Stimulated activated CD4-positive, alpha-beta T cell treated with anti-CD3 and anti-CD28 coated beads, TNF-alpha, amount 100 ng/mL, for 1 hour (primary cell): ENCODE measurements at regions not wholly inside any gene's neighbourhood (a gene's known extent, or its start where the extent isn't known, plus 50 kb on each side); places are given as distances from the start of the nearest gene placed in this dataset.

Experiments used
- DNase-seq, 3 donors: peaks; one replicate each; pipeline ENCODE4 v3.0.0-alpha.2; 2020; ENCODE audit warnings: low read depth in 3 of 3, low spot score in 1 of 3

DNA sequence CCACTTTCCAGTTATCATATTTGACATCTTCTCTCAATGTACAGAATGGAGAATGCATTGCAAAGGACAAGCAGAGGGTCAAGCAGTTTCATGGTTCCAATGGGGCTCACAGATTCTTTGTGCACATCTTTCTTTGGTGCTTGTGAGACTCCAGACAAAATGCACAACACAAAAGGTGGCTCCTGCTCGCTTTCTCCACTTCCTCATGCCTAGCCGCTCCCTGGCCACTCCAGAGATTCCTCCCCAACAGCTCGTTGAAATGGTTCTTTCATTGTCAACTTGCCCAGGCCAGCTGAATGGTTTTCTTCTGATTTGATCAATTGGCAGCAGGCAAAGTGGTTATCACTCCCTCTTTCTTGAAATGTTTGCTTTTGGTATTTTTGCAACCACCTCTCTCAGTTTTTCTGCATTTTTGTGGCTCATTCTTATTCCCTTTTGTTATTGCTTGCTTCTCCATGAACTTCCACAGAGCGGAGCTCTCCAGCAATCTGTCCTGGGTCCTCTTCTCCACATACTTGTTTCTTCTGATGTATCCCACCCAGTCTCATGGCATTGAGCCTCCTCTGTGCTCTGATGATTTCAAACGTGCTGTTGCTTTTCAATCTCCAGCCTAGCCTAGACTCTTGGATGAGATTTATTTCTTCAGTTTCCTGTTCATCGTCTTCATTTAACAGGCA is 507.8 kb upstream of the MKI67 start:
- no peak for DNase-seq

DNA sequence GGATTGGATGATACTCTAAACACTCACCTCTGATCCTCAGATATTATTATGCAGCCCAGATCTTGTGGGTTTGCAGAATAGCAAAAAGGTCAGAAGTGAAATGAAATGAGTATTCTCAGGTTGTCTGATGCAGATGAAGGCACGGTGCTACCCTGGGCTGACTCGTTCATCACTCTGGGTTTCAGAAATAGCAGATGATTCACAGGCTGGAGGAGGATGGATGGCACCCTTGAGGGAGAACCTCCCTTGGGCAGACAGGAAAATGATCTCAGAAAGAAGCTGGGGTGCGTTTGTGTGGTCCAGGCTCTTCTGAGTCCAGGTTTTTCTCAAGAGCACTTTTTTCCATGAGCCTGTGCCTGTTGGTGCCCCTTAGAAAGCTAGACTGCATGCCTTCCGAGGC is 515.8 kb upstream of the MKI67 start:
- DNase-seq, result no peak

GRCh38 chr10:128642502-128642901 is 516.3 kb upstream of the MKI67 start:
- no peak for DNase-seq

DNA sequence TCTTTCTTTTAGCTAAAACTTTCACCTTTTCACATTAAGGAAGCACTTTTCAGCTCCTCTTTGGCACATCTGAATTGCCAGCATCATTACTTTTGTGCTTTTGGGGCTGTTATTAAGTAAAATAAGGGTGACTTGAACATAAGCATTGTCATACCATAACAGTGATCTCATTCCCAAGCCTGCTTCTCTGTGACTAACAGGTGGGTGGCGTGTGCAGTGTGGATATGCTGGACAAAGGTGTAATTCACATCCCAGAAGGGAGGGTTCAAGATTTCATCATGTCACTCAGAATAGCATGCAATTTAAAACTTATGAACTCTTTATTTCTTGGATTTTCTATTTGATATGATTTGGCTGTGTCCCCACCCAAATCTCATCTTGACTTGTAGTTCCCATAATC is 517.4 kb upstream of the MKI67 start:
- no peak for DNase-seq

DNA sequence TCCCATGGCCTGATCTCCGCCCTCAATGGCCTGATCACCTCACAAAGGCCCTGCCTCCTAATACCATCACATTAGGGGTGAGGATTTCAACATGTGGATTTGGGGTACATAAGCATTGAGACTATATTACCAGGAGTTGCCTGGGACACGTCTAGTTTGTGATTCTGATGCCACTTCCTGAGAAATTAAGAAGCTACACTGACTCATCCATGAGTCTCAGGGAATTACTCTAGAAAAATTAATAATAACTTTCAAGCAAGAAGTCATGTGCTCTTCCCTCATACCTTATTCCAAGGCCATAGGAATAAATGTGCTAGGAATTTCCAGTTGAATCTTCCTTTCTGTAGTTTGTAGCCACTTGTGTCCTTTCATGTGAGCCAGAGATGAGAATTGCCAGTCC is 519.3 kb upstream of the MKI67 start:
- DNase-seq, result no peak

GRCh38 chr10:128646956-128647355 is 520.7 kb upstream of the MKI67 start:
- no peak for DNase-seq

- DNase-seq, result no peak
Measured at GRCh38 chr10:128657548-128657947, 531.3 kb upstream of the MKI67 start.

- no peak for DNase-seq
Measured at GRCh38 chr10:128660726-128661125, 534.5 kb upstream of the MKI67 start.

DNA sequence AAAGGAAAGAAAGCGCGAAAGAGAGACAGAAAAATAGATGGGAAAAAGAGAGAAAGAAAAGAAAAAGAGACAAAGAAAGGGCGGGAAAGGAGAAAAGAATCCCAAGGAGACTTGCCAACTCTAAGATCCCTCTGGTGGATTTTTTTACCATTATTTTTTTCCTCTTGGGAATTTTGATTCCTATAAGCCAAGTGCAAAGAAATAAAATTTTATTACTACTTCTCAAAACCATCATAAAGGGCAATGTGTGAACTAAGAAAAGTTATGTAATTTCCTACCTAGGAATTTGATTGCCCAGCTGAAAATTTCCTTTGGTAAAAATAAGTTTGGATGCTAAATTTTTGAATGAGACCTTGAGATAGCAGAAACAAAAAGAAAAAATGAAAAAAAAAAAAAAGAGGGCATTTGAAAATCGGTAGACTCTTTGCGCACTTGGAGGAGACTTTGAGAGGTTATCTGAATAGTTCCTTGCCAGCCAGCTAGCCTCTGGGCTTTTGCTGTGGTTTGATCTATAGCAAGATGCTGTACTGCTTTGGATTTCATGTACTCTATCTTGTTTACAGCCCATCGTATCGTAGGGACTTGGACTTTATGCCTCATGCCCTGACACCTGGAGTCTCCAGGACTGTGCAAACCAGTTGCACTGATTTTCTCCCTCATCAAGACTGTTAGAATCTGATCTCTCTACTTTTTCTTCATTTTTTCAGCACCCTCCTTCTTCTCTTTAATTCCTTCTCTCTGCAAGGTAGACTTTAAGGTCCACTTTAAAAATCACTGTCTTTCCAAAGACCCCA is 535.4 kb upstream of the MKI67 start:
- no peak for DNase-seq

- DNase-seq, result no peak
Measured at GRCh38 chr10:128662520-128662919, 536.3 kb upstream of the MKI67 start.

DNA sequence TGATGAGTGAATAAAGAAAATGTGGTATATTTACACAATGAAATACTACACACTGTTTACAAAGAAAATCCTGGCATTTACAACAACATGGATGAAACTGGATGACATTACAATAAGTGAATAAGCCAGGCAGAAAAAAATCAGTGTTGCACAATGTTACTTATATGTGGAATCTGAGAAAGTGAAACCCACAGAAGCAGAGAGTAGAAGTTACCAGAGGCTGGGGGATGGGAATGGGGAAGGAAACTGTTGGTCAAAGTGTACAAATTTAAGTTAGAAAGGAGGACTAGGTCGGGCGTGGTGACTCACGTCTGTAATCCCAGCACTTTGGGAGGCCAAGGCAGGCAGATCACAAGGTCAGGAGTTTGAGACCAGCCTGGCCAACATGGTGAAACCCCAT is 538.5 kb upstream of the MKI67 start:
- no peak for DNase-seq

GRCh38 chr10:128675405-128675804 is 549.2 kb upstream of the MKI67 start:
- no peak for DNase-seq

DNA sequence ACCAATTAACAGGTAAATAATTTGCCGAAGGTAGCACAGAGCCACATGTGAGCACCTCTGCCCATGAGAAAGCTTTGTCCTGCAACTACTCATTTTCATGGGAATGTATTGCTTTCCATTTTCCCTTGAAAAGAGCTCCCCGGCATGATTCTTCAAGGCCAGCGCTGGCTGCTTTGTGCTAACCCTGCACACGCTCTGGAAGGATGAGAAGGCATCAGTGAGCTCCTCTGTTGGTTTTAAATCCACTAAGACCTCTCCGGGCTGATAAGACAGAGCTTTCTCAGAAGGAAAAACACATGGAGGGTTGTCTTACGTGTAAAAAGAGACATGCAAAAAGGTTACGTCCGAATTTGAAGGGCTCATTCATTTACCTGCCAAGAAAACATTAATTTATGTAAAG is 553.9 kb upstream of the MKI67 start:
- DNase-seq, result no peak

GRCh38 chr10:128684215-128684614 is 558.0 kb upstream of the MKI67 start:
- DNase-seq, result no peak

- DNase-seq, result no peak
Measured at GRCh38 chr10:128686630-128687278, 560.5 kb upstream of the MKI67 start.

DNA sequence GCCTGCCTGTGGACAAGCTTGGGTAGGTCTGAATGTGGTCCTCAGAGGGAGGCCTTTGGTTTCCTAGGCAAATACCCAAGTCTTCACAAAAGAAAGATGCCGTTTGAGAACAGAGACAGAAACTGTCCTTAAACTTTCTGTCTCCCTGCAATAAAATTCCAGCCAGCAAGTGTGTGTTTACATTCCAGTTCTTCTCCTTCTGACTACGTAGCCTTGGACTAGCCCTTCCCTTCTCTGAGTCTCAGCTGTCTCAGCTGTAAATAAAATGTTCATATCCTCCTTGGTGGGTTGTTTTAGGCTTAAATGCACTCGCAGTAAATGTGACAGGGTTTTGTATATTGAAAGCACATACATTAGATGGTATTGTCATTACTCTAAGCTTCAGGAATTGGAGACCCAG is 561.2 kb upstream of the MKI67 start:
- DNase-seq, result no peak

- no peak for DNase-seq
Measured at GRCh38 chr10:128687927-128688549, 561.8 kb upstream of the MKI67 start.

DNA sequence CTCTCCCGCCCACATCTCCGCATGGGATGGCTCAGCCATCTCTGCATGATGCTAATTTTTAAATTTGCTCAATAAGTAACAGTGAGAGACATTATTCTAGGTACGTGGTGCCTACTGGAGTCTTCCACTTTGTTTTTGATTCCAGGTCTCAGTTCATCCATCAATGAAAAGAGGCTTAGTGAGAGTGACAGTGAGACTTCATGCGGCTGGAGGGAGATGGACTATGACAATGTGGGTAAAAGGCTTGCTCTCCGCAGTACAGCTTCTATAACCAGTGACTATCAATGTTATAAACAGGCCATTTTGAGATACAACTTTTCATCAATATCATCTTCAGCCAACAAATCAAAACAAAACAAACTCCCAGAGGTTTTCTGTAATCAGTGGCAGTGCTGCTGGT is 563.4 kb upstream of the MKI67 start:
- no peak for DNase-seq

DNA sequence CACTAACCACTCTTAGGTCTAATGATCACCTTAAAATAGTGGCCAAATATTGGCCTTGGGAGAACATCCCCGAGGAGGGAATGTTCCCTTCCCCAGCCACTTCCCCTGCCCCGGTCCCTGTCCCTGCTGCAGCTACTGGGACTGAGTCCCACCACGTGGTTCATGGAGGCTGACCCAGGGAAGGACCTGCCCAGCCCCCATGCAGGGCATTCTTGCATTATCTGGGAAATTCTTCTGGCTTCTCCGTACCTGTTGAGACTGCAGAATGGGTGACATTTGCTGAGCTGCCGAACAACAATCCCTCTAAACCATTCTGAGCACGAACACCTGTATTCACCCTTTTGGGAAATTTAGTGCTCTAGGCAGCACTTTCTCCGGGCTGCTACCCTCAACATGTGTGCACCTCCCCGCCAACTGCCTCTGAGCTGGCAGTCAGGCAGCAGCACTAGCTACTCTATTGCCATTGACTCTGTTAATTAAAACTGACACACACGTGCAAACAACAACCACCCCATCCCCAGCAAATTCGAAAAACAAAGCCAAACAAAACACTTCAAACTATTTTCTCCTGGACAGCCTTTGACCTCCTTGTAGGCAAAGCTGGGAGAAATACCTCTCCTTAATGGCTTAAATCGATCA is 567.4 kb upstream of the MKI67 start:
- no peak for DNase-seq

DNA sequence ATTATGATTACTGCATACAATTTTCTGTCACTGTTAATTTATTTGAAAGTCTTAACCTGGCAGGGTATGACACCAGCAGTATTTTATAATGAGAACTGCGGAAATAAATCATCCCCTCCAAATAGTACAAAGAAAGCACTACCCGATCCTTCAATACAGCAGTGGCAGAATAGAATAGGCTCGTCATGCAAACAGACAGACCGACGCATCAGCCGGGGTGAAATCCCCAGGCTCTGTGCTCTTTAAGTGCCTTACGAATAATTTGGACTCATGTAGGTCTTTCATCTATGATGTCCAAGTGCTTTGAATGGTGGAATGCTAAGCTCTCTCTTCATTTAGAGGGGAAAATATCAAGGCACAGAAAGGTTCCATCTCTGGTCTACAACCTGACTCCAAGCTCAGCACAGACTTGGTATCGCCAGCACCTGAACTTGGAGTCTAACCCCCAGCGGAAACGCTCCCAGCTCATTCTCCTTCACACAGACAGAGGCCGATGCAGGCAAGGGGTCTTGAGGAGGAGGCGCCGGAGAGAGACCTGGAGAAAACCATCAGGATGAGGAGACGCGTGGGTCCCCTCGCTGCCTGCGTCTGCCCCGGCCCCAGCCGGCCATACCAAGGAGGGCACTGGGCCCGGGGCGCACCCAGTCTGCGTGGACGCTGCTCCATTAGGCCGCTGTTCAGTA is 568.1 kb upstream of the MKI67 start:
- no peak for DNase-seq
